Fibroblast of lung (primary cell): ENCODE measurements at regions not wholly inside any gene's neighbourhood (a gene's known extent, or its start where the extent isn't known, plus 50 kb on each side); places are given as distances from the start of the nearest gene placed in this dataset.

Source experiments
- EZH2 ChIP-seq: IDR thresholded peaks from 2 replicates; pipeline ENCODE4 v1.5.1; 2012; ENCODE audit warnings: low read length, control low read depth, mild to moderate bottlenecking; ENCODE audit errors: missing control alignments
- TF ChIP-seq, protein P1 (sequence below), 2 donors: IDR thresholded peaks in 1 of 2; conservative IDR thresholded peaks in 1 of 2; 1 replicate in 1 of 2; 2 replicates in 1 of 2; pipeline ENCODE4 v1.5.1; 2011 to 2012; ENCODE audit warnings: low read length in 2 of 2, control low read depth in 1 of 2, inconsistent platforms in 1 of 2, low read depth in 1 of 2, mild to moderate bottlenecking in 1 of 2

DNA sequence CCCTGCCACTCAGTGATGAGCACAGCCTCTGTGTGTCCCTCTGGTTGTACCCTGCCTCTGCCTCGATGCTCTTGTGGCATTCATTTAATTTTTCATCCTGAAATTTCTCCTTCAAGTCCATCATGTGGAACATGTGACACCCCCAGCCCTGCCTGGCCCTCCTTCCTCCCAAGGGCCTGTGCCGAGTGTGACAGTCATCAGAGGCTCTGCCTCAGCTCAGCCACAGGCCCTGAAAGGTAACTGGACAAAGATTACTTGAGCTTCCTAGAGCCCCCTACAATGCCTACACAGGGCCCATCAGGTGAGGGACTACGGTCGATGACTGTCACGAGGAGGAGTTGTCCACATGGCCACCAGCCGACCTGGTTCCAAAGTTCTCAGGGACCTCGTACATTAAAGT, 75.1 kb downstream of the C1QL2 start:
- TF ChIP-seq, protein P1, sequence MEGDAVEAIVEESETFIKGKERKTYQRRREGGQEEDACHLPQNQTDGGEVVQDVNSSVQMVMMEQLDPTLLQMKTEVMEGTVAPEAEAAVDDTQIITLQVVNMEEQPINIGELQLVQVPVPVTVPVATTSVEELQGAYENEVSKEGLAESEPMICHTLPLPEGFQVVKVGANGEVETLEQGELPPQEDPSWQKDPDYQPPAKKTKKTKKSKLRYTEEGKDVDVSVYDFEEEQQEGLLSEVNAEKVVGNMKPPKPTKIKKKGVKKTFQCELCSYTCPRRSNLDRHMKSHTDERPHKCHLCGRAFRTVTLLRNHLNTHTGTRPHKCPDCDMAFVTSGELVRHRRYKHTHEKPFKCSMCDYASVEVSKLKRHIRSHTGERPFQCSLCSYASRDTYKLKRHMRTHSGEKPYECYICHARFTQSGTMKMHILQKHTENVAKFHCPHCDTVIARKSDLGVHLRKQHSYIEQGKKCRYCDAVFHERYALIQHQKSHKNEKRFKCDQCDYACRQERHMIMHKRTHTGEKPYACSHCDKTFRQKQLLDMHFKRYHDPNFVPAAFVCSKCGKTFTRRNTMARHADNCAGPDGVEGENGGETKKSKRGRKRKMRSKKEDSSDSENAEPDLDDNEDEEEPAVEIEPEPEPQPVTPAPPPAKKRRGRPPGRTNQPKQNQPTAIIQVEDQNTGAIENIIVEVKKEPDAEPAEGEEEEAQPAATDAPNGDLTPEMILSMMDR (conservative IDR thresholded peaks at IDR 0.05 in 1 of 2, IDR thresholded peaks at IDR 0.05 in 1 of 2; ENCODE audit: low read depth in 1 of 2, low read length in 2 of 2): no peak
- no peak for TF ChIP-seq EZH2
